Tibial artery (tissue), 4 donors: ENCODE measurements at regions not wholly inside any gene's neighbourhood (a gene's known extent, or its start where the extent isn't known, plus 50 kb on each side); places are given as distances from the start of the nearest gene placed in this dataset.

Experiments used
- DNase-seq, 2 donors: peaks; one replicate each; pipeline ENCODE4 v3.0.0-alpha.2; 2019
- H3K27ac ChIP-seq, 2 donors: fragments of 200-600 bp; sonication (generic) in 1 of 2; 1 replicate in 1 of 2; 2 replicates in 1 of 2; pipeline ENCODE4 v1.5.1; 2018 to 2019; ENCODE audit warnings: mild to moderate bottlenecking in 1 of 2
- H3K27me3 ChIP-seq, 2 donors: fragments of 200-600 bp; sonication (generic) in 1 of 2; one replicate each; pipeline versions ENCODE4 v1.5.1 to v1.6.0; 2016 to 2019
- H3K36me3 ChIP-seq, 3 donors: fragments of 200-600 bp; sonication (generic) in 2 of 3; one replicate each; pipeline ENCODE4 v1.5.1; 2016 to 2019; ENCODE audit warnings: mild to moderate bottlenecking in 2 of 3
- H3K4me1 ChIP-seq, 4 donors: fragments of 200-600 bp; sonication (generic) in 2 of 4; 1 replicate in 3 of 4; 2 replicates in 1 of 4; pipeline ENCODE4 v1.5.1; 2016 to 2019
- H3K4me3 ChIP-seq, 2 donors: fragments of 200-600 bp; sonication (generic) in 1 of 2; 1 replicate in 1 of 2; 2 replicates in 1 of 2; pipeline ENCODE4 v1.5.1; 2018 to 2019; ENCODE audit warnings: mild to moderate bottlenecking in 2 of 2
- H3K9me3 ChIP-seq, 3 donors: fragments of 200-600 bp; sonication (generic) in 1 of 3; one replicate each; pipeline ENCODE4 v1.5.1; 2016 to 2019
- intact Hi-C: fragments of 100-400 bp; cut with DNase I; formaldehyde crosslinking; loops from one replicate; pipeline ENCODE4 v1.15.0; 2023; ENCODE audit warnings: low total_unique reads
- TF ChIP-seq, protein P1 (sequence below), 2 experiments: fragments of 200-600 bp in 1 of 2; fragments of 450-650 bp in 1 of 2; IDR thresholded peaks; one replicate each; pipeline ENCODE4 v1.5.1; 2017 to 2019; ENCODE audit warnings: antibody characterized with exemption in 2 of 2, mild to moderate bottlenecking in 1 of 2, moderate library complexity in 1 of 2

GRCh38 chr2:67799886-67800285 is 262.9 kb downstream of the C1D start:
- Histone ChIP-seq H3K9me3 (no peaks in the 10 kb centered on the region), H3K4me1 (peaks cover 0 to 24% (median 20%) of the 10 kb centered on the region in 4 donors), H3K27ac (no peak overlapping the region), H3K27me3 (no peaks in the 10 kb centered on the region), H3K4me3 (no peak overlapping the region), H3K36me3 (no peaks in the 10 kb centered on the region)
- DNase-seq = no peak
- intact Hi-C loops = no loop called here
- TF ChIP-seq, protein P1, sequence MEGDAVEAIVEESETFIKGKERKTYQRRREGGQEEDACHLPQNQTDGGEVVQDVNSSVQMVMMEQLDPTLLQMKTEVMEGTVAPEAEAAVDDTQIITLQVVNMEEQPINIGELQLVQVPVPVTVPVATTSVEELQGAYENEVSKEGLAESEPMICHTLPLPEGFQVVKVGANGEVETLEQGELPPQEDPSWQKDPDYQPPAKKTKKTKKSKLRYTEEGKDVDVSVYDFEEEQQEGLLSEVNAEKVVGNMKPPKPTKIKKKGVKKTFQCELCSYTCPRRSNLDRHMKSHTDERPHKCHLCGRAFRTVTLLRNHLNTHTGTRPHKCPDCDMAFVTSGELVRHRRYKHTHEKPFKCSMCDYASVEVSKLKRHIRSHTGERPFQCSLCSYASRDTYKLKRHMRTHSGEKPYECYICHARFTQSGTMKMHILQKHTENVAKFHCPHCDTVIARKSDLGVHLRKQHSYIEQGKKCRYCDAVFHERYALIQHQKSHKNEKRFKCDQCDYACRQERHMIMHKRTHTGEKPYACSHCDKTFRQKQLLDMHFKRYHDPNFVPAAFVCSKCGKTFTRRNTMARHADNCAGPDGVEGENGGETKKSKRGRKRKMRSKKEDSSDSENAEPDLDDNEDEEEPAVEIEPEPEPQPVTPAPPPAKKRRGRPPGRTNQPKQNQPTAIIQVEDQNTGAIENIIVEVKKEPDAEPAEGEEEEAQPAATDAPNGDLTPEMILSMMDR (IDR thresholded peaks at IDR 0.05) = no peak

GRCh38 chr2:67802291-67802690 is 260.5 kb downstream of the C1D start:
- peaks cover 0 to 1% (median 0%) of the 10 kb centered on the region in 3 donors for H3K9me3 ChIP-seq
- H3K27me3 ChIP-seq = no peaks in the 10 kb centered on the region
- no peaks in the 10 kb centered on the region for H3K36me3 ChIP-seq
- intact Hi-C loops = no loop called here
- no peak for DNase-seq
- no peak overlapping the region for H3K4me3 ChIP-seq
- TF ChIP-seq, protein P1 (IDR thresholded peaks at IDR 0.05) = no peak
- no peak overlapping the region for H3K27ac ChIP-seq
- H3K4me1 ChIP-seq = peaks cover 0 to 18% (median 16%) of the 10 kb centered on the region in 4 donors

GRCh38 chr2:67802824-67803223 is 260.0 kb downstream of the C1D start:
- H3K27ac ChIP-seq = no peak overlapping the region
- H3K36me3 ChIP-seq = no peaks in the 10 kb centered on the region
- DNase-seq = no peak
- intact Hi-C loops = no loop called here
- H3K4me3 ChIP-seq = no peak overlapping the region
- H3K27me3 ChIP-seq = no peaks in the 10 kb centered on the region
- TF ChIP-seq, protein P1 (IDR thresholded peaks at IDR 0.05) = no peak
- peaks cover 0 to 13% (median 11%) of the 10 kb centered on the region in 4 donors for H3K4me1 ChIP-seq
- peaks cover 0 to 7% (median 0%) of the 10 kb centered on the region in 3 donors for H3K9me3 ChIP-seq

DNA sequence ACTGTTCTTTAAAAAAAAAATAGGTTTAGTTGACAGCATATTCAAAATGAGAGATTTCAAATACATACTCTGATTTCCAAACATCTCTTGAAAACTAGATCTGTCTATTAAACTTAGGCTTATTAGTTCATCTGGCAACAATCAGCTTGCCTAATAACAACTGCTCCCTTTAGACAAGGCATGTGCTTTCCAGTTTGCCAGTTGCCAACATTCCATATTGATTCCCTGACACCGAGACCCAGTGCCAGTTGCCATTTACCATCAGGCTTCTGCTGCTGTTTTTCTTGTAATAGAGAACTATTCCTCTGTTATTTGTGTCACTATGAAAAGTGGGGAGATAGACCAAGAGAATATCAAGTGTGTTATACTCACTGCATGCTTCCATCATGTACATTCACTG is 256.0 kb downstream of the C1D start:
- Histone ChIP-seq H3K27ac (no peak overlapping the region), H3K4me1 (no peaks in the 10 kb centered on the region), H3K27me3 (no peaks in the 10 kb centered on the region), H3K9me3 (peaks cover 0 to 10% (median 3%) of the 10 kb centered on the region in 3 donors), H3K36me3 (no peaks in the 10 kb centered on the region), H3K4me3 (no peak overlapping the region)
- DNase-seq = no peak
- TF ChIP-seq, protein P1 (IDR thresholded peaks at IDR 0.05) = no peak
- intact Hi-C loops = no loop called here

GRCh38 chr2:67808112-67808511 is 254.7 kb downstream of the C1D start:
- Histone ChIP-seq H3K4me3 (no peak overlapping the region), H3K4me1 (no peaks in the 10 kb centered on the region), H3K36me3 (no peaks in the 10 kb centered on the region), H3K9me3 (peaks cover 0 to 10% (median 3%) of the 10 kb centered on the region in 3 donors), H3K27ac (no peak overlapping the region), H3K27me3 (no peaks in the 10 kb centered on the region)
- no peak for DNase-seq
- intact Hi-C loops = no loop called here
- TF ChIP-seq, protein P1 (IDR thresholded peaks at IDR 0.05) = no peak

GRCh38 chr2:67812682-67813081 is 250.1 kb downstream of the C1D start:
- no peaks in the 10 kb centered on the region for H3K4me1 ChIP-seq
- DNase-seq = no peak
- H3K4me3 ChIP-seq = no peak overlapping the region
- no peaks in the 10 kb centered on the region for H3K36me3 ChIP-seq
- H3K27ac ChIP-seq = no peak overlapping the region
- H3K9me3 ChIP-seq = peaks cover 0 to 5% (median 3%) of the 10 kb centered on the region in 3 donors
- H3K27me3 ChIP-seq = no peaks in the 10 kb centered on the region
- intact Hi-C loops = no loop called here
- TF ChIP-seq, protein P1 (IDR thresholded peaks at IDR 0.05) = no peak
